ENCODE measurements at regions not wholly inside any gene's neighbourhood (a gene's known extent, or its start where the extent isn't known, plus 50 kb on each side); places are given as distances from the start of the nearest gene placed in this dataset.
"Not testable (repeated sequence)": the region's sequence is repeated elsewhere in the genome, so short reads cannot be mapped to it uniquely, and the experiment has no call there.

DNA sequence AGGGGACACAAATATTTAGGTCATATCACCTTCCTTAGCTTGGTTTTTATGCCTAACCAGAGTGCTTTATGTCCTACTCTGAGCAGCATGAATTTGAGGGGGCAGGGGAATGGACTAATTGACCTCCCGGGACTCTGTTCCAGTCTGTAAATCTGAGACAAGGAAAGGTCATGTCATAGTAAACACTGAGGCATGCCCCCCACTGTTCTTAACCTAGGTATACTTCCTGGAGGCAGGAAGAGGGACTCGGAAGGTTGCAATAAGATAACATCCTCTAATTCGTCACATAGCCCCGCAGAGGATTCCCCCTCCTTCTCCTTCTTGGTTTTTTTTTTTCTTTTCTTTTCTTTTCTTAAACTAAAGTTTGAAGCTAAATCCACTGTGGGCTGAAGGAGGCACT is 540.3 kb upstream of the CADM1 start:
- Histone ChIP-seq H3K36me3 (no peaks in the 10 kb centered on the region), H3K9me3 (no peaks in the 10 kb centered on the region), H3K27me3 (peaks cover 2% of the 10 kb centered on the region), H3K4me1 (no peaks in the 10 kb centered on the region), H3K27ac (no peak overlapping the region), H3K4me3 (no peak overlapping the region)
- no peak for DNase-seq (ENCODE audit: low spot score in 2 of 2)
- 46% methylated on average over 4 of the region's 4 CpGs for WGBS
- TF ChIP-seq, protein P1, sequence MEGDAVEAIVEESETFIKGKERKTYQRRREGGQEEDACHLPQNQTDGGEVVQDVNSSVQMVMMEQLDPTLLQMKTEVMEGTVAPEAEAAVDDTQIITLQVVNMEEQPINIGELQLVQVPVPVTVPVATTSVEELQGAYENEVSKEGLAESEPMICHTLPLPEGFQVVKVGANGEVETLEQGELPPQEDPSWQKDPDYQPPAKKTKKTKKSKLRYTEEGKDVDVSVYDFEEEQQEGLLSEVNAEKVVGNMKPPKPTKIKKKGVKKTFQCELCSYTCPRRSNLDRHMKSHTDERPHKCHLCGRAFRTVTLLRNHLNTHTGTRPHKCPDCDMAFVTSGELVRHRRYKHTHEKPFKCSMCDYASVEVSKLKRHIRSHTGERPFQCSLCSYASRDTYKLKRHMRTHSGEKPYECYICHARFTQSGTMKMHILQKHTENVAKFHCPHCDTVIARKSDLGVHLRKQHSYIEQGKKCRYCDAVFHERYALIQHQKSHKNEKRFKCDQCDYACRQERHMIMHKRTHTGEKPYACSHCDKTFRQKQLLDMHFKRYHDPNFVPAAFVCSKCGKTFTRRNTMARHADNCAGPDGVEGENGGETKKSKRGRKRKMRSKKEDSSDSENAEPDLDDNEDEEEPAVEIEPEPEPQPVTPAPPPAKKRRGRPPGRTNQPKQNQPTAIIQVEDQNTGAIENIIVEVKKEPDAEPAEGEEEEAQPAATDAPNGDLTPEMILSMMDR (IDR thresholded peaks at IDR 0.05), result no peak
- TF ChIP-seq EP300 (IDR thresholded peaks at IDR 0.05), result no peak

DNA sequence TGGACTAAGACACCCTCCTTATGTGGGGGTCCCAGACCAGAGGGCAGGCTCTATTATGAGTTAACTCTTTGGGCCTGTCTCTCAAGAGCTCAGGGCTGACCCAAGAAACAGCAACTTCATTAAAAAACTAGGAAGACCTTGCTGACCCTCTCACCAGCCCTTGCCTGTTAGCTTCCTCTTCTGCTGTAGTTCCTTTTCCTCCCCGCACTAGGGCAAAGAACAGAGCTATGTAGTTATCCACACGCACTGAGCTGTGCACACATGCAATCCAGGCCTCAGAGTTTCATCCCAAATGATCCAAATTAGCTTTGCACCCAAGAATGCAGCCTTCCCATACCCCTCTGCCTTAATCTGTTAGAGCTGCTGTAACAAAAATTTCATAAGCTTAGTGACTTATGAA is 539.6 kb upstream of the CADM1 start:
- Histone ChIP-seq H3K27ac (no peak overlapping the region), H3K36me3 (no peaks in the 10 kb centered on the region), H3K9me3 (no peaks in the 10 kb centered on the region), H3K4me1 (no peaks in the 10 kb centered on the region), H3K27me3 (peaks cover 2% of the 10 kb centered on the region), H3K4me3 (no peak overlapping the region)
- TF ChIP-seq POLR2A (IDR thresholded peaks at IDR 0.05) (no peak), EP300 (IDR thresholded peaks at IDR 0.05) (no peak), POLR2AphosphoS5 (IDR thresholded peaks at IDR 0.05) (no peak)
- TF ChIP-seq, protein P1 (IDR thresholded peaks at IDR 0.05), result no peak
- DNase-seq (ENCODE audit: low spot score in 2 of 2), result no peak
- WGBS, result 74% methylated on average over 2 of the region's 2 CpGs

DNA sequence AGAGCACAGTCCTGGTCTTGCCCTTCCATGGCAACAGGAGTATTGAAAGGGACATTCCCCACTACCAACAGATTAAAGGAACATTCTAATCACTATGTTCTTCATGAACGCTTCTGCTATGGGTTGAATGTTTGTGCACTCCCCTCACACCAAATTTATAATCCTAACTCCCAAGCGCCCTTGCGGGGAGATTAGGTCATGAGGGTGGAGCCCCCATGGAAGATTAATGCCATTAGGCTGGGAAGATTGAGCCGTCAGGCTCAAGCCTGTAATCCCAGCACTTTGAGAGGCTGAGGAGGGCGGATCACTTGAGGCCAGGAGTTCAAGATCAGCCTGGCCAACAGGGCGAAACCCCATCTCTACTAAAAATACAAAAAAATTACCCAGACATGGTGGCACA is 538.8 kb upstream of the CADM1 start:
- not testable (repeated sequence) for H3K27ac ChIP-seq; H3K4me1 ChIP-seq; H3K36me3 ChIP-seq; H3K4me3 ChIP-seq; H3K9me3 ChIP-seq; DNase-seq (ENCODE audit: low spot score in 2 of 2); H3K27me3 ChIP-seq
- WGBS, result 91% methylated on average over 6 of the region's 6 CpGs

DNA sequence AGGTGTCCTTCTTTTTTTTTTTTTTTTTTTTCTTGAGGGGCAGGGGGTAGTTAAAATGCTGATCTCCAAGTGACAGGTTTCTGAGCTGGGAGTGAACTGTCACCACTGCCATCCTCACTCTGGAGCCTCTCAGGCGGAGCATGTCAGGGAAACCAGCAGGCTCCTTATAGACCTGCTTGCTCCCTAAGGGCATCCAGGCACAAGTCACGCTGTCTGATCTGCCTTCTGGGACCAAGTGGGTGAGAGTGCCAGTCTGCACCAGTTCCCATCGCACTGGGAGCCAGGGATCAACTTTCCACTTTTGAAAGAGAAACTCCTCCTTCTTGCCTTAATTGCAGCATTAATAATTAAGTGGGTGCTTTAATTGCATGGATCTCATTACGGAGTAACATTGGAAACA is 537.9 kb upstream of the CADM1 start:
- TF ChIP-seq POLR2A (IDR thresholded peaks at IDR 0.05) (no peak), POLR2AphosphoS5 (IDR thresholded peaks at IDR 0.05) (no peak), EP300 (IDR thresholded peaks at IDR 0.05) (no peak)
- TF ChIP-seq, protein P1 (IDR thresholded peaks at IDR 0.05), result no peak
- Histone ChIP-seq H3K4me3 (no peak overlapping the region), H3K36me3 (no peaks in the 10 kb centered on the region), H3K9me3 (no peaks in the 10 kb centered on the region), H3K4me1 (no peaks in the 10 kb centered on the region), H3K27ac (no peak overlapping the region), H3K27me3 (peaks cover 2% of the 10 kb centered on the region)
- DNase-seq (ENCODE audit: low spot score in 2 of 2), result no peak
- WGBS, result 76% methylated on average over 4 of the region's 4 CpGs

DNA sequence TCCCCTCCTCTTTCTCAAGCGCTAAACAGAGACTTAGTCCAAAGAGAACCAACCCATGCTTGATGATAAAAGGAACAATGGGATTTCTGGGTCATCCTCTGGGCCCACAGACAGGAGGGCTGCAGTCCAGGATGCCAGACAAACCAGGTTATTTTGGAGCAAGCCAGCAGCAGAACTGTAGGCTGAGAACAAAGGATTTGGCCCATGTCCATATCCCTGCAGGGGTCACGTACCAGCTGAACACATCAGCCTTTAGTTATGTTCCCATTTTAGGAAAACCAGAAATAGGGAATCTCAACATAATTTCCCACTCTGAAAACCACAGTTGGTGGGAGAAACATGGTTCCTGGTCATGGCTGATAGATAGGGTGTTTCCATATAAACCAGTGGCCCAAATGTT is 533.6 kb upstream of the CADM1 start:
- H3K4me1 ChIP-seq, result no peaks in the 10 kb centered on the region
- WGBS, result 44% methylated on average over 2 of the region's 2 CpGs

DNA sequence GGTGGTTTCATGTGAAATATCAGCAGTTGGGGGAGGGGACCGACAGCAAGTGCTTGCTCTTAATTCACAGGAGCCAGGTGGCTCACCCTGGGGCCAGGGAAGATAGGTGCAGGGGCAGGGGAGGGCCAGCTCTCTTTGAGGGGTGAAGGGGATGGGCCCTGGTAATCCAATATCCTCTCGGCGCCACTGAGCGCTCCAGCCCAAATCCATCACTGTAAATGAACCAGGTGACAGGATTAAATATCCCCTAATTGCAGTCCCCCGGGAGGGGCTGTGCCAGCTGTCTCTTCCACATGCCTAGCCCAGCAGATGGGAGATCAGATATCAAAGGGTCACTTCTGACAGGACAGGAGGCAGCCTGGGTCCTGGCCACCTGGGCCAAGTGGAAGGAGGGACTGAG is 531.8 kb upstream of the CADM1 start:
- H3K27ac ChIP-seq, result no peak overlapping the region
- TF ChIP-seq, protein P1 (IDR thresholded peaks at IDR 0.05), result no peak
- TF ChIP-seq POLR2AphosphoS5 (IDR thresholded peaks at IDR 0.05) (no peak), EP300 (IDR thresholded peaks at IDR 0.05) (no peak), POLR2A (IDR thresholded peaks at IDR 0.05) (no peak)
- 40% methylated on average over 4 of the region's 5 CpGs for WGBS
- no peaks in the 10 kb centered on the region for H3K36me3 ChIP-seq
- DNase-seq (ENCODE audit: low spot score in 2 of 2), result no peak
- no peak overlapping the region for H3K4me3 ChIP-seq
- no peaks in the 10 kb centered on the region for H3K4me1 ChIP-seq
- no peaks in the 10 kb centered on the region for H3K9me3 ChIP-seq
- no peaks in the 10 kb centered on the region for H3K27me3 ChIP-seq

More for the DNA sequence above, 533.6 kb upstream of the CADM1 start:
- no peak overlapping the region for H3K27ac ChIP-seq
- no peak overlapping the region for H3K4me3 ChIP-seq
- TF ChIP-seq, protein P1 (IDR thresholded peaks at IDR 0.05), result no peak
- TF ChIP-seq POLR2AphosphoS5 (IDR thresholded peaks at IDR 0.05), result no peak
- no peak for TF ChIP-seq EP300 (IDR thresholded peaks at IDR 0.05)
- no peak for TF ChIP-seq POLR2A (IDR thresholded peaks at IDR 0.05)
- H3K9me3 ChIP-seq, result no peaks in the 10 kb centered on the region
- DNase-seq (ENCODE audit: low spot score in 2 of 2), result no peak
- no peaks in the 10 kb centered on the region for H3K36me3 ChIP-seq
- H3K27me3 ChIP-seq, result no peaks in the 10 kb centered on the region

All from suprapubic skin (tissue), 4 donors.